Lower leg skin (tissue), 4 donors: ENCODE measurements at regions not wholly inside any gene's neighbourhood (a gene's known extent, or its start where the extent isn't known, plus 50 kb on each side); places are given as distances from the start of the nearest gene placed in this dataset.

ENCODE experiments used
- DNase-seq, 2 donors: peaks; one replicate each; pipeline ENCODE4 v3.0.0-alpha.2; 2019; ENCODE audit warnings: low spot score in 2 of 2
- H3K4me3 ChIP-seq: fragments of 200-600 bp; sonication (generic); 2 replicates; pipeline ENCODE4 v1.5.1; 2017; ENCODE audit warnings: mild to moderate bottlenecking, low read depth; ENCODE audit not compliant: poor library complexity, severe bottlenecking
- CTCF ChIP-seq, 3 donors: fragments of 450-650 bp; IDR thresholded peaks; one replicate each; pipeline ENCODE4 v1.5.1; 2016; ENCODE audit warnings: antibody characterized with exemption in 3 of 3, mild to moderate bottlenecking in 3 of 3, moderate library complexity in 2 of 3
- POLR2A ChIP-seq, 2 donors: fragments of 450-650 bp; IDR thresholded peaks; one replicate each; pipeline ENCODE4 v1.6.1; 2016 to 2017; ENCODE audit warnings: antibody characterized with exemption in 2 of 2, mild to moderate bottlenecking in 1 of 2, moderate library complexity in 1 of 2
- WGBS, 2 donors: methylation state at CpG; one replicate each; pipeline ENCODE4 v1.1.5; 2018; 5-methylcytosine and 5-hydroxymethylcytosine counted together
- intact Hi-C: fragments of 100-400 bp; cut with DNase I; formaldehyde crosslinking; loops from one replicate; pipeline ENCODE4 v1.15.0; 2023; ENCODE audit warnings: low total_unique reads

- no peak for DNase-seq
These were observed 244.4 kb downstream of the NEDD1 start for GRCh38 chr12:97151481-97151880.

GRCh38 chr12:97159377-97159776 is 252.3 kb downstream of the NEDD1 start:
- intact Hi-C loops = no loop called here
- WGBS, 2 donors = 54 to 63% methylated on average over 5 of the region's 5 CpGs
- TF ChIP-seq CTCF (IDR thresholded peaks at IDR 0.05) (no peak), POLR2A (IDR thresholded peaks at IDR 0.05) (no peak)

More at GRCh38 chr12:97151481-97151880, 244.4 kb downstream of the NEDD1 start:
- TF ChIP-seq CTCF (IDR thresholded peaks at IDR 0.05) = no peak
- TF ChIP-seq POLR2A (IDR thresholded peaks at IDR 0.05) = no peak
- 18 to 46% methylated on average over 1 of the region's 1 CpG for WGBS, 2 donors
- intact Hi-C loops = no loop called here
- no peak overlapping the region for H3K4me3 ChIP-seq

GRCh38 chr12:97160277-97160676 is 253.2 kb downstream of the NEDD1 start:
- intact Hi-C loops = no loop called here
- 84 to 93% methylated on average over 2 of the region's 2 CpGs for WGBS, 2 donors

More at GRCh38 chr12:97159377-97159776, 252.3 kb downstream of the NEDD1 start:
- DNase-seq = no peak
- H3K4me3 ChIP-seq = no peak overlapping the region

GRCh38 chr12:97162173-97162572 is 255.1 kb downstream of the NEDD1 start:
- DNase-seq = no peak
- intact Hi-C loops = no loop called here
- no peak overlapping the region for H3K4me3 ChIP-seq
- no peak for TF ChIP-seq CTCF (IDR thresholded peaks at IDR 0.05)
- no peak for TF ChIP-seq POLR2A (IDR thresholded peaks at IDR 0.05)
- 36 to 50% methylated on average over 1 of the region's 1 CpG for WGBS, 2 donors

More at GRCh38 chr12:97160277-97160676, 253.2 kb downstream of the NEDD1 start:
- TF ChIP-seq CTCF (IDR thresholded peaks at IDR 0.05) = no peak
- no peak for TF ChIP-seq POLR2A (IDR thresholded peaks at IDR 0.05)
- no peak overlapping the region for H3K4me3 ChIP-seq
- DNase-seq = no peak

GRCh38 chr12:97164936-97165335 is 257.9 kb downstream of the NEDD1 start:
- no peak overlapping the region for H3K4me3 ChIP-seq
- 75% methylated on average over 3 of the region's 3 CpGs for WGBS, 2 donors
- intact Hi-C loops = no loop called here
- no peak for DNase-seq
- TF ChIP-seq POLR2A (IDR thresholded peaks at IDR 0.05) = no peak
- TF ChIP-seq CTCF (IDR thresholded peaks at IDR 0.05) = no peak

GRCh38 chr12:97167598-97167997 is 260.5 kb downstream of the NEDD1 start:
- H3K4me3 ChIP-seq = no peak overlapping the region
- intact Hi-C loops = no loop called here
- WGBS, 2 donors = 72 to 85% methylated on average over 4 of the region's 4 CpGs
- DNase-seq = no peak
- no peak for TF ChIP-seq CTCF (IDR thresholded peaks at IDR 0.05)
- no peak for TF ChIP-seq POLR2A (IDR thresholded peaks at IDR 0.05)
